Mesenchymal stem cell (in vitro differentiated cells and primary cell): ENCODE measurements at regions not wholly inside any gene's neighbourhood (a gene's known extent, or its start where the extent isn't known, plus 50 kb on each side); places are given as distances from the start of the nearest gene placed in this dataset.

Experiments used
- DNase-seq: peaks from one replicate; pipeline ENCODE4 v3.0.0-alpha.2; 2013
- H2AFZ ChIP-seq: one replicate; pipeline ENCODE4 v1.6.1; 2013; ENCODE audit warnings: low read depth, mild to moderate bottlenecking, control low read depth, inconsistent platforms, low read length, moderate library complexity
- H2AK5ac ChIP-seq: 2 replicates; pipeline ENCODE4 v1.6.1; 2013; ENCODE audit warnings: low read length, moderate library complexity, mild to moderate bottlenecking, inconsistent platforms; ENCODE audit not compliant: severe bottlenecking
- H2BK120ac ChIP-seq: one replicate; pipeline ENCODE4 v1.6.1; 2013; ENCODE audit warnings: low read depth, mild to moderate bottlenecking, inconsistent platforms, low read length, moderate library complexity
- H2BK12ac ChIP-seq, 2 experiments: one replicate each; pipeline ENCODE4 v1.6.1; 2013; ENCODE audit warnings: inconsistent platforms in 2 of 2, low read length in 2 of 2, mild to moderate bottlenecking in 2 of 2, moderate library complexity in 2 of 2, control low read depth in 1 of 2
- H2BK15ac ChIP-seq: one replicate; pipeline ENCODE4 v1.6.1; 2013; ENCODE audit warnings: mild to moderate bottlenecking, low read depth, inconsistent platforms; ENCODE audit not compliant: poor library complexity, severe bottlenecking
- H2BK5ac ChIP-seq: 2 replicates; pipeline ENCODE4 v1.6.1; 2013; ENCODE audit warnings: low read depth, mild to moderate bottlenecking, low read length, control low read depth, inconsistent platforms; ENCODE audit not compliant: poor library complexity, severe bottlenecking
- H3K14ac ChIP-seq, 2 experiments: one replicate each; pipeline ENCODE4 v1.6.1; 2013; ENCODE audit warnings: inconsistent platforms in 2 of 2, low read length in 2 of 2, control low read depth in 1 of 2, mild to moderate bottlenecking in 1 of 2, moderate library complexity in 1 of 2
- H3K18ac ChIP-seq, 2 experiments: one replicate each; pipeline ENCODE4 v1.6.1; 2013; ENCODE audit warnings: inconsistent platforms in 2 of 2, low read length in 2 of 2, control low read depth in 1 of 2, low read depth in 1 of 2, mild to moderate bottlenecking in 1 of 2
- H3K23ac ChIP-seq, 2 experiments: one replicate each; pipeline ENCODE4 v1.6.1; 2013; ENCODE audit warnings: inconsistent platforms in 2 of 2, low read length in 2 of 2, mild to moderate bottlenecking in 2 of 2, moderate library complexity in 2 of 2, control low read depth in 1 of 2
- H3K27ac ChIP-seq: 2 replicates; pipeline ENCODE4 v1.5.1; 2013; ENCODE audit warnings: mild to moderate bottlenecking, moderate library complexity, low read length, control low read depth, inconsistent platforms; ENCODE audit not compliant: poor library complexity, severe bottlenecking
- H3K27me3 ChIP-seq, 2 experiments: 2 replicates each; pipeline versions ENCODE4 v1.6.1 to v1.7.0; 2013; ENCODE audit warnings: low read length in 2 of 2, mild to moderate bottlenecking in 2 of 2, moderate library complexity in 2 of 2, control low read depth in 1 of 2, inconsistent platforms in 1 of 2; ENCODE audit not compliant: control insufficient read depth in 1 of 2, insufficient read depth in 1 of 2
- H3K36me3 ChIP-seq, 2 experiments: 2 replicates each; pipeline versions ENCODE4 v1.6.1 to v1.7.0; 2013; ENCODE audit warnings: low read length in 2 of 2, control low read depth in 1 of 2, inconsistent platforms in 1 of 2, low read depth in 1 of 2, mild to moderate bottlenecking in 1 of 2; ENCODE audit not compliant: insufficient read depth in 2 of 2, control insufficient read depth in 1 of 2
- H3K4ac ChIP-seq, 2 experiments: one replicate each; pipeline ENCODE4 v1.6.1; 2013; ENCODE audit warnings: inconsistent platforms in 2 of 2, low read length in 2 of 2, mild to moderate bottlenecking in 2 of 2, moderate library complexity in 2 of 2, control low read depth in 1 of 2, low read depth in 1 of 2
- H3K4me1 ChIP-seq: 2 replicates; pipeline ENCODE4 v1.6.1; 2013; ENCODE audit warnings: low read depth, low read length, control low read depth; ENCODE audit not compliant: control insufficient read depth, insufficient read depth
- H3K4me2 ChIP-seq: 2 replicates; pipeline ENCODE4 v1.6.1; 2013; ENCODE audit warnings: low read length, mild to moderate bottlenecking, inconsistent platforms; ENCODE audit not compliant: poor library complexity, severe bottlenecking
- H3K4me3 ChIP-seq, 2 experiments: 2 replicates each; pipeline versions ENCODE4 v1.5.1 to v1.7.0; 2013; ENCODE audit warnings: low read length in 2 of 2, mild to moderate bottlenecking in 2 of 2, control low read depth in 1 of 2, low read depth in 1 of 2; ENCODE audit not compliant: insufficient read depth in 1 of 2
- H3K79me1 ChIP-seq: replicated peaks from 2 replicates; pipeline ENCODE4 v1.6.1; 2013; ENCODE audit warnings: mild to moderate bottlenecking, control low read depth, low read length, inconsistent platforms; ENCODE audit not compliant: poor library complexity, severe bottlenecking
- H3K9ac ChIP-seq: 2 replicates; pipeline ENCODE4 v1.7.0; 2013; ENCODE audit warnings: mild to moderate bottlenecking, low read length, moderate library complexity
- H3K9me3 ChIP-seq: 2 replicates; pipeline ENCODE4 v1.7.0; 2013; ENCODE audit warnings: mild to moderate bottlenecking, low read length; ENCODE audit not compliant: control insufficient read depth
- H4K8ac ChIP-seq: one replicate; pipeline ENCODE4 v1.6.1; 2013; ENCODE audit warnings: inconsistent platforms, mild to moderate bottlenecking, low read length, moderate library complexity
- H4K91ac ChIP-seq: one replicate; pipeline ENCODE4 v1.6.1; 2013; ENCODE audit warnings: mild to moderate bottlenecking, low read length, inconsistent platforms
- WGBS: methylation state at CpG from one replicate; pipeline ENCODE4 v1.1.7; 2013; ENCODE audit warnings: mixed read lengths; 5-methylcytosine and 5-hydroxymethylcytosine counted together

DNA sequence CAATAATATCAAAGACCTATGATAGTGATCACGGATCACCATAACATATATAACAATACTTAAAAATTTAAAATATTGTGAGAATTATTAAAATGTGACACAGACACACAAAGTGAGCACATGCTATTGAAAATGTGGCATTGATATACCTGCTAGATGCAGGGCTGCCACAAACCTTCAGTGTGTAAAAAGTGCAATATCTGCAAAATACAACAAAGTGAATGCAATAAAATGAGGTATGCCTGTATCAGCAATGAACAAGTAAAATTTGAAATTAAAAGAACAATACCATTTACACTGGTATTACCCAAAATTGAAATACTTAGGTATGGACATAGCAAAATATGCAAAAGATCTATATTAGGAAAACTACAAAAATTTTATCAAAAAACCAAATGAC, 1217.8 kb upstream of the PCDH20 start:
- Histone ChIP-seq H3K4me3 (no peak overlapping the region), H3K18ac (no peak overlapping the region), H2BK5ac (no peak overlapping the region), H3K79me1 (no peaks in the 10 kb centered on the region), H2BK15ac (no peak overlapping the region), H2AK5ac (no peak overlapping the region), H3K36me3 (no peaks in the 10 kb centered on the region), H3K23ac (no peak overlapping the region), H3K27ac (no peak overlapping the region), H2BK12ac (no peak overlapping the region), H3K4ac (no peak overlapping the region), H2BK120ac (no peak overlapping the region), H3K9ac (no peak overlapping the region), H2AFZ (no peak overlapping the region), H3K9me3 (peaks cover 11% of the 10 kb centered on the region), H3K4me1 (no peaks in the 10 kb centered on the region), H3K27me3 (no peaks in the 10 kb centered on the region), H4K8ac (no peak overlapping the region), H3K14ac (no peak overlapping the region), H3K4me2 (no peak overlapping the region), H4K91ac (no peak overlapping the region)
- no CpG with 5 or more reads among the region's 1 CpG for WGBS
- no peak for DNase-seq

DNA sequence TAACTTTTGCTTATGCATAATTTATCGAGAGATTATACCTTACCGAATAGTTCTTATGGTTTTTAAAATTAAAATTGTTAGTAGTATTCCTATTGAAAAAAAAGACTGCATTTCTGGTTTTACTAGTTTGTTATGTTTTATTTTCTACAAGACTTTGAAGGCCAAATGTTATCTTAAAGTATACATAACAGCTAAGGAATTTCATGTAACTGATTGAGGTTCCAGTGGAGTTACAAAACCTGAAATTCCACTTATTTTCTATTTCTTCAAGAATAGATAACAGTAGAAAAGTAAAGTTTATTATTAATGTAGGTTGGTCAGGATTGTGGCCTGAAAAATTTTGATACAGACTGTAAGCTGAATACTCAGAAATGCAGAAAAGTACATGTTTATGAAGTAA, 1216.0 kb upstream of the PCDH20 start:
- no peak overlapping the region for H2AK5ac ChIP-seq
- H3K4me1 ChIP-seq: no peaks in the 10 kb centered on the region
- H3K18ac ChIP-seq: no peak overlapping the region
- no peak overlapping the region for H3K4ac ChIP-seq
- H2BK120ac ChIP-seq: no peak overlapping the region
- H4K91ac ChIP-seq: no peak overlapping the region
- H3K9ac ChIP-seq: no peak overlapping the region
- no peaks in the 10 kb centered on the region for H3K79me1 ChIP-seq
- no peak overlapping the region for H2BK15ac ChIP-seq
- H3K14ac ChIP-seq: no peak overlapping the region
- no CpG with 5 or more reads among the region's 2 CpGs for WGBS
- DNase-seq: no peak
- peaks cover 11% of the 10 kb centered on the region for H3K9me3 ChIP-seq
- no peak overlapping the region for H2BK12ac ChIP-seq
- no peak overlapping the region for H3K27ac ChIP-seq
- no peak overlapping the region for H3K4me3 ChIP-seq
- H4K8ac ChIP-seq: no peak overlapping the region
- no peak overlapping the region for H2BK5ac ChIP-seq
- no peaks in the 10 kb centered on the region for H3K36me3 ChIP-seq
- no peaks in the 10 kb centered on the region for H3K27me3 ChIP-seq
- no peak overlapping the region for H2AFZ ChIP-seq
- H3K23ac ChIP-seq: no peak overlapping the region
- H3K4me2 ChIP-seq: no peak overlapping the region

DNA sequence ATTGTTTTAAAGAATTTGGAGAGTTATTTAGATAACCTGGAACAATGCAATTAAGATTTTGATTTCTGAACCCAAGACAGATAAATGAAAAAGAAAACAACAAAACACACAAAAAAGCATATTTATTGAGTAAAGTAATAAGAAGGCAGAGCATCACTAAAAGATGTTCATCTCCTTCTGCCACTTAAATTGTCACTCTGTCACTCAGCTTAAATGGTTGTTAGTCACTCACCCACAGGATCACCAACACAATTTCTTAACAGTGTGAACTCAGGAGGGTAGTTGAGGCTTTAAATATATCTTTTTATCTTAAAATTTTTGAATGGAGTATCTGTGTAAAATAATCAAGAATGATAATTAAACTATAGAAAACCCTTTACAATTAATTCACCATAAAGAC, 1215.5 kb upstream of the PCDH20 start:
- no peak overlapping the region for H3K23ac ChIP-seq
- H3K18ac ChIP-seq: no peak overlapping the region
- H3K79me1 ChIP-seq: no peaks in the 10 kb centered on the region
- no peak overlapping the region for H2AK5ac ChIP-seq
- H2AFZ ChIP-seq: no peak overlapping the region
- H3K27ac ChIP-seq: no peak overlapping the region
- no peak overlapping the region for H2BK5ac ChIP-seq
- no peak overlapping the region for H3K9ac ChIP-seq
- no peak overlapping the region for H3K4me2 ChIP-seq
- no peak overlapping the region for H3K4me3 ChIP-seq
- H3K9me3 ChIP-seq: peaks cover 11% of the 10 kb centered on the region
- H2BK12ac ChIP-seq: no peak overlapping the region
- no peak overlapping the region for H4K8ac ChIP-seq
- H3K27me3 ChIP-seq: no peaks in the 10 kb centered on the region
- no peak overlapping the region for H3K4ac ChIP-seq
- H3K4me1 ChIP-seq: no peaks in the 10 kb centered on the region
- no peak for DNase-seq
- H3K14ac ChIP-seq: no peak overlapping the region
- no peak overlapping the region for H2BK120ac ChIP-seq
- H2BK15ac ChIP-seq: no peak overlapping the region
- no peak overlapping the region for H4K91ac ChIP-seq
- no peaks in the 10 kb centered on the region for H3K36me3 ChIP-seq

DNA sequence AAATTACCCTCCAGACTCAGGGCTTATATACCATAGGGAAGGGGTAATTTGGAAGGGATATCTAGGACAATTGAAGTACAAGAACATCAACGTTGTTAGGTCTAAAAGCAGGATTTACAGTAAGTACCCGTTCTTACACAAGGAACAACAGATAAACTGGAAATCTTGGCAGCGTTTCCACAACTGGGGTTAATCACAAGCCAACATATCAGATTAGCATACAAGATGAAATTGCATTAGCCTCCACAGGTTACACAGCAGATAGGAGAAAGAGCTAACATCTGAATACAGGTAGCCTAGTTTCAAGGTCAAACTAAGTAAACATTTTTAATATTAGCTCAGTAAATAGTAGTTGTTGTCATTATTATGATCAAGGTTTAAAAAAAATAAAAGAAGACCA, 1214.0 kb upstream of the PCDH20 start:
- Histone ChIP-seq H2BK12ac (no peak overlapping the region), H2BK15ac (no peak overlapping the region), H3K18ac (no peak overlapping the region), H3K27me3 (no peaks in the 10 kb centered on the region), H3K4me1 (no peaks in the 10 kb centered on the region), H3K9me3 (peaks cover 11% of the 10 kb centered on the region), H4K8ac (no peak overlapping the region), H3K9ac (no peak overlapping the region), H2AFZ (no peak overlapping the region), H3K4me3 (no peak overlapping the region), H2BK5ac (no peak overlapping the region), H3K14ac (no peak overlapping the region), H3K4me2 (no peak overlapping the region), H3K23ac (no peak overlapping the region), H2BK120ac (no peak overlapping the region), H4K91ac (no peak overlapping the region), H3K27ac (no peak overlapping the region), H3K79me1 (no peaks in the 10 kb centered on the region), H3K4ac (no peak overlapping the region), H3K36me3 (no peaks in the 10 kb centered on the region), H2AK5ac (no peak overlapping the region)
- WGBS: 86% methylated on average over 3 of the region's 3 CpGs
- DNase-seq: no peak
